ENCODE measurements at regions not wholly inside any gene's neighbourhood (a gene's known extent, or its start where the extent isn't known, plus 50 kb on each side); places are given as distances from the start of the nearest gene placed in this dataset.

- Histone ChIP-seq H3K27ac (ENCODE audit: low read depth in 1 of 2, low read length in 2 of 2) (no peak overlapping the region), H4K20me1 (ENCODE audit: insufficient read depth, low read length) (no peaks in the 10 kb centered on the region), H3K4me2 (replicated peaks; ENCODE audit: extremely low read depth, low read length, poor library complexity, severe bottlenecking) (no peak overlapping the region), H3K79me2 (ENCODE audit: insufficient read depth, low read length) (no peaks in the 10 kb centered on the region), H3K4me1 (ENCODE audit: control insufficient read depth in 1 of 2, insufficient read depth in 2 of 2, low read length in 2 of 2) (no peaks in the 10 kb centered on the region), H3K9me3 (replicated peaks in 1 of 2; ENCODE audit: control insufficient read depth in 1 of 2, insufficient read depth in 1 of 2, low read length in 2 of 2) (peaks cover 0 to 6% of the 10 kb centered on the region in 2 donors), H2AFZ (ENCODE audit: insufficient read depth, low read depth, low read length, poor library complexity, severe bottlenecking) (no peak overlapping the region), H3K9ac (ENCODE audit: insufficient read depth, low read length, poor library complexity, severe bottlenecking) (no peak overlapping the region), H3K27me3 (ENCODE audit: control insufficient read depth in 2 of 2, insufficient read depth in 2 of 2, low read length in 2 of 2) (no peaks in the 10 kb centered on the region), H3K36me3 (replicated peaks in 1 of 2; ENCODE audit: control insufficient read depth in 1 of 2, insufficient read depth in 2 of 2, low read length in 2 of 2) (no peaks in the 10 kb centered on the region), H3K4me3 (replicated peaks in 1 of 3; ENCODE audit: low read depth in 2 of 3, low read length in 3 of 3) (no peak overlapping the region)
- Mint-ChIP-seq H3K4me1 (no peaks in the 10 kb centered on the region), H3K4me3 (no peak overlapping the region), H3K27ac (no peak overlapping the region), H3K36me3 (no peaks in the 10 kb centered on the region), H3K9me3 (peaks cover 0 to 12% (median 2%) of the 10 kb centered on the region in 7 donors), H3K27me3 (ENCODE audit: low read depth in 3 of 3) (peaks cover 0 to 1% (median 0%) of the 10 kb centered on the region in 3 donors)
- TF ChIP-seq, protein P1, sequence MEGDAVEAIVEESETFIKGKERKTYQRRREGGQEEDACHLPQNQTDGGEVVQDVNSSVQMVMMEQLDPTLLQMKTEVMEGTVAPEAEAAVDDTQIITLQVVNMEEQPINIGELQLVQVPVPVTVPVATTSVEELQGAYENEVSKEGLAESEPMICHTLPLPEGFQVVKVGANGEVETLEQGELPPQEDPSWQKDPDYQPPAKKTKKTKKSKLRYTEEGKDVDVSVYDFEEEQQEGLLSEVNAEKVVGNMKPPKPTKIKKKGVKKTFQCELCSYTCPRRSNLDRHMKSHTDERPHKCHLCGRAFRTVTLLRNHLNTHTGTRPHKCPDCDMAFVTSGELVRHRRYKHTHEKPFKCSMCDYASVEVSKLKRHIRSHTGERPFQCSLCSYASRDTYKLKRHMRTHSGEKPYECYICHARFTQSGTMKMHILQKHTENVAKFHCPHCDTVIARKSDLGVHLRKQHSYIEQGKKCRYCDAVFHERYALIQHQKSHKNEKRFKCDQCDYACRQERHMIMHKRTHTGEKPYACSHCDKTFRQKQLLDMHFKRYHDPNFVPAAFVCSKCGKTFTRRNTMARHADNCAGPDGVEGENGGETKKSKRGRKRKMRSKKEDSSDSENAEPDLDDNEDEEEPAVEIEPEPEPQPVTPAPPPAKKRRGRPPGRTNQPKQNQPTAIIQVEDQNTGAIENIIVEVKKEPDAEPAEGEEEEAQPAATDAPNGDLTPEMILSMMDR (IDR thresholded peaks at IDR 0.05): no peak
- no CpG with 5 or more reads among the region's 6 CpGs for WGBS (ENCODE audit: insufficient coverage)
- no peak for DNase-seq
- intact Hi-C loops (cut with micrococcal nuclease): no loop called here
Measured at GRCh38 chr3:6631376-6631775, 229.5 kb upstream of the GRM7 start.

GRCh38 chr3:6640907-6641306 is 220.0 kb upstream of the GRM7 start:
- TF ChIP-seq, protein P1 (IDR thresholded peaks at IDR 0.05): no peak
- no peak overlapping the region for H3K4me3 Mint-ChIP-seq
- DNase-seq: no peak
- no peaks in the 10 kb centered on the region for H3K36me3 ChIP-seq (replicated peaks in 1 of 2; ENCODE audit: control insufficient read depth in 1 of 2, insufficient read depth in 2 of 2, low read length in 2 of 2)
- no peak overlapping the region for H3K4me3 ChIP-seq (replicated peaks in 1 of 3; ENCODE audit: low read depth in 2 of 3, low read length in 3 of 3)
- H3K4me2 ChIP-seq (replicated peaks; ENCODE audit: extremely low read depth, low read length, poor library complexity, severe bottlenecking): no peak overlapping the region
- no peaks in the 10 kb centered on the region for H3K79me2 ChIP-seq (ENCODE audit: insufficient read depth, low read length)
- H3K4me1 Mint-ChIP-seq: no peaks in the 10 kb centered on the region
- H3K27me3 Mint-ChIP-seq (ENCODE audit: low read depth in 3 of 3): no peaks in the 10 kb centered on the region
- intact Hi-C loops (cut with micrococcal nuclease): no loop called here
- no peak overlapping the region for H3K9ac ChIP-seq (ENCODE audit: insufficient read depth, low read length, poor library complexity, severe bottlenecking)
- no peak overlapping the region for H2AFZ ChIP-seq (ENCODE audit: insufficient read depth, low read depth, low read length, poor library complexity, severe bottlenecking)
- H4K20me1 ChIP-seq (ENCODE audit: insufficient read depth, low read length): no peaks in the 10 kb centered on the region
- no peaks in the 10 kb centered on the region for H3K27me3 ChIP-seq (ENCODE audit: control insufficient read depth in 2 of 2, insufficient read depth in 2 of 2, low read length in 2 of 2)
- H3K27ac ChIP-seq (ENCODE audit: low read depth in 1 of 2, low read length in 2 of 2): no peak overlapping the region
- H3K27ac Mint-ChIP-seq: no peak overlapping the region
- no CpG with 5 or more reads among the region's 1 CpG for WGBS (ENCODE audit: insufficient coverage)
- peaks cover 10 to 20% of the 10 kb centered on the region in 2 donors for H3K9me3 ChIP-seq (replicated peaks in 1 of 2; ENCODE audit: control insufficient read depth in 1 of 2, insufficient read depth in 1 of 2, low read length in 2 of 2)
- H3K36me3 Mint-ChIP-seq: no peaks in the 10 kb centered on the region
- H3K4me1 ChIP-seq (ENCODE audit: control insufficient read depth in 1 of 2, insufficient read depth in 2 of 2, low read length in 2 of 2): no peaks in the 10 kb centered on the region
- peaks cover 0 to 14% (median 7%) of the 10 kb centered on the region in 7 donors for H3K9me3 Mint-ChIP-seq
